ENCODE measurements at regions not wholly inside any gene's neighbourhood (a gene's known extent, or its start where the extent isn't known, plus 50 kb on each side); places are given as distances from the start of the nearest gene placed in this dataset.
"Not testable (repeated sequence)": the region's sequence is repeated elsewhere in the genome, so short reads cannot be mapped to it uniquely, and the experiment has no call there.

GRCh38 chr1:221987860-221988520 lies 246.1 kb upstream of the DUSP10 start:
- ATAC-seq (ENCODE audit: low FRiP score) = no peak
- TF ChIP-seq CTCF (IDR thresholded peaks at IDR 0.05) = no peak
- DNase-seq (ENCODE audit: low spot score) = no peak

- no peak for TF ChIP-seq CTCF (IDR thresholded peaks at IDR 0.05)
- no peak for ATAC-seq (ENCODE audit: low FRiP score)
These were observed 241.6 kb upstream of the DUSP10 start for GRCh38 chr1:221983444-221983843.

GRCh38 chr1:221981461-221981860 lies 239.6 kb upstream of the DUSP10 start:
- DNase-seq (ENCODE audit: low spot score) (no peak), ATAC-seq (ENCODE audit: low FRiP score) (no peak)
- TF ChIP-seq CTCF (IDR thresholded peaks at IDR 0.05) = no peak

More at GRCh38 chr1:221983444-221983843, 241.6 kb upstream of the DUSP10 start:
- DNase-seq (ENCODE audit: low spot score) = no peak

- no peak for TF ChIP-seq CTCF (IDR thresholded peaks at IDR 0.05)
- DNase-seq (ENCODE audit: low spot score) = no peak
These were observed 237.6 kb upstream of the DUSP10 start for GRCh38 chr1:221979444-221980032.

DNA sequence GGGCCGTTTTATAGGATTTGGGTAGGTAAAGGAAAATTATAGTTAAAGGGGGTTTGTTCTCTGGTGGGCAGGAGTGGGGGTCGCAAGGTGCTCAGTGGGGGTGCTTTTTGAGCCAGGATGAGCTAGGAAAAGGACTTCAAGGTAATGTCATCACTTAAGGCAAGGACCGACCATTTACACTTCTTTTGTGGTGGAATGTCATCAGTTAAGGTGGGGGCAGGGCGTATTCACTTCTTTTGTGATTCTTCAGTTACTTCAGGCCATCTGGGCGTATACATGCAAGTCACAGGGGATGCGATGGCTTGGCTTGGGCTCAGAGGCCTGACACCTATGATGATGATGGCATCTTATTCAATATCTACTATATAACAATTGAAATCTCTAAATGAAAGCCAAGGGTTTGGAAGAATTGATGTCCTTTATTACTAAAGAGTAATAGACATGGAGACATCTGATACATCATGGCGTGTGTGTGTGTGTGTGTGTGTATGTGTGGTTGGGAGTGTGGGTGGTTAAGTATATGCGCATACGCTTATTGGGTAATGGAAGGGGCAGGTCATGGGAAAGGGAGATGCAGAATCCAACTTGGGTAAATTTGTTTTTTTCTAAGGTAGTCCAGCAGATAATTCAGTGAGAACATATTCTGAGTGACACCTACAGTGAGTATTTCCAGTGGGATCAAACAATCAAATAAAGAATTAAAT lies 236.9 kb upstream of the DUSP10 start:
- not testable (repeated sequence) for DNase-seq (ENCODE audit: low spot score); ATAC-seq (ENCODE audit: low FRiP score)

More at GRCh38 chr1:221979444-221980032, 237.6 kb upstream of the DUSP10 start:
- no peak for ATAC-seq (ENCODE audit: low FRiP score)

DNA sequence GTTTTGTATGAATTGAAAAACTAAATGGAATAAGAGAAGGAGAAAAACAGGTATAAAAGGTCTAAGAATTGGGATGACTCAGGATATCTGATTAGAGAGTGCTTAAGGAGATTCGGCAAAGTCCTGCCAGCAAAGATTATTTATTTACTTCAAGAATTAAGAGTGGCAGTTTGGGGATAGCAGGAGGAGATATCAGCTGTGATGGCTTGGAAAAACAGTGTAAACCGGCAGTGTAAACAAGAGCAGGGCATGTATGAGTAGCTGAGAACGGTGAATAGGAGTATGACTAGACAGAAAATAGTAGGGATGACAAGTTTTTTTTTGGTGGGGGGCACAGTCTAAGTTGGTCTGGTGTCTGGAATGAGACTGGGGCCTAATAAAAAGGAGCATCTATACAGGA lies 231.9 kb upstream of the DUSP10 start:
- DNase-seq (ENCODE audit: low spot score); ATAC-seq (ENCODE audit: low FRiP score): not testable (repeated sequence)

DNA sequence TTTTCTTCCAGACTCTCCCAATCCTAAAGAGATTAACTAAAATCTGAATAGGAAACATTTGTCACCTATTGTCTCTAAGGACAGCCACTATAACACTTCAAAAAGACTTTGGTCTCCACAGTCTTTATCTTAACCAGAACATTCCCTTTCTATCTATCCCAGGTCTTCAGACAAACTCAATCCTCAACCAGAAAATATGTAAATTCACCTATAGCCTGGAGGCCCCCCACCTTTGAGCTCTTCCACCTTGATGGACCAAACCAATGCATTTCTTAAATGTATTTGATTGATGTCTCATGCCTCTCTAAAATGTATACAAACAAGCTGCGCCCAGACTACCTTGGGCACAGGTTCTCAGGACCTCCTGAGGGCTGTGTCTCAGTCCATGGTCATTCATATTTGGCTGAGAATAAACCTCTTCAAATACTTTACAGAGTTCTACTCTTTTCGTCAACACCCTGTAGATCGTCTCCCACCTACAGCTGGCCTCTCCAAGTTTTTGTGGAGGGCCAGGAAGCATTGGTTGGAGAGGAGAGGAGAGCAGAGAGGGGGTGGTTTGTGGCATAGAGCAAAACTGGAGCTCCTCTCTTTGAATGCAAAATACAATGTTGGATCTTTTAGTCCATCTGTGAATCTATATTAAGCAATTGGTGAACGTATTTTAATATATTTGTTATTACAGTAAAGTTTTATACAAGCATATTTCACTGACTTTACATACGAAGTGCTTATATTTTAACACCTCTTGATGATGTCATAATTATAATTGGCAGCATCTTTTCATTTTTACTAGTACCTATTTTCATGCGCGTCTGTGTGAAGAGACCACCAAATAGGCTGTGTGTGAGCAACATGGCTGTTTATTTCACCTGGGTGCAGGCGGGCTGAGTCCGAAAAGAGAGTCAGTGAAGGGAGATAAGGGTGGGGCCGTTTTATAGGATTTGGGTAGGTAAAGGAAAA lies 230.7 kb upstream of the DUSP10 start:
- TF ChIP-seq CTCF (IDR thresholded peaks at IDR 0.05) = no peak
- ATAC-seq (ENCODE audit: low FRiP score) = no peak
- no peak for DNase-seq (ENCODE audit: low spot score)

DNA sequence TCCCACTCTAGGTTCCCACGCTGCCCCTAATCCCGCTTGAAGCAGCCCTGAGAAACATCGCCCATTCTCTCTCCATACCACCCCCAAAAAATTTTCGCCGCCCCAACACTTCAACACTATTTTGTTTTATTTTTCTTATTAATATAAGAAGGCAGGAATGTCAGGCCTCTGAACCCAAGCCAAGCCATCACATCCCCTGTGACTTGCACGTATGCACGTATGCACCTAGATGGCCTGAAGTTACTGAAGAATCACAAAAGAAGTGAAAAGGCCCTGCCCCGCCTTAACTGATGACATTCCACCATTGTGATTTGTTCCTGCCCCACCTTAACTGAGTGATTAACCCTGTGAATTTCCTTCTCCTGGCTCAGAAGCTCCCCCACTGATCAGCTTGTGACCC lies 229.1 kb upstream of the DUSP10 start:
- ATAC-seq (ENCODE audit: low FRiP score); DNase-seq (ENCODE audit: low spot score): not testable (repeated sequence)

DNA sequence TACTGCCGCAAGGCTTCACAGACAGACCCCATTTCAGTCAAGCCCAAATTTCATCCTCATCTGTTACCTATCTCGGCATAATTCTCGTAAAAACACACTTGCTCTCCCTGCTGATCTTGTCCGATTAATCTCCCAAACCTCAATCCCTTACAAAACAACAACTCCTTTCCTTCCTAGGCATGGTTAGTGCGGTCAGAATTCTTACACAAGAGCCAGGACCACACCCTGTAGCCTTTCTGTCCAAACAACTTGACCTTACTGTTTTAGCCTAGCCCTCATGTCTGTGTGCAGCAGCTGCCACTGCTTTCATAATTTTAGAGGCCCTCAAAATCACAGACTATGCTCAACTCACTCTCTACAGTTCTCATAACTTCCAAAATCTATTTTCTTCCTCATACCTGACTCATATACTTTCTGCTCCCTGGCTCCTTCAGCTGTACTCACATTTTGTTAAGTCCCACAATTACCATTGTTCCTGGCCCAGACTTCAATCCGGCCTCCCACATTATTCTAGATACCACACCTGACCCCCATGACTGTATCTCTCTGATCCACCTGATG lies 227.5 kb upstream of the DUSP10 start:
- ATAC-seq (ENCODE audit: low FRiP score) = not testable (repeated sequence)

GRCh38 chr1:221967538-221967937 lies 225.6 kb upstream of the DUSP10 start:
- not testable (repeated sequence) for ATAC-seq (ENCODE audit: low FRiP score); DNase-seq (ENCODE audit: low spot score)

More for the DNA sequence above, 227.5 kb upstream of the DUSP10 start:
- DNase-seq (ENCODE audit: low spot score) = not testable (repeated sequence)

DNA sequence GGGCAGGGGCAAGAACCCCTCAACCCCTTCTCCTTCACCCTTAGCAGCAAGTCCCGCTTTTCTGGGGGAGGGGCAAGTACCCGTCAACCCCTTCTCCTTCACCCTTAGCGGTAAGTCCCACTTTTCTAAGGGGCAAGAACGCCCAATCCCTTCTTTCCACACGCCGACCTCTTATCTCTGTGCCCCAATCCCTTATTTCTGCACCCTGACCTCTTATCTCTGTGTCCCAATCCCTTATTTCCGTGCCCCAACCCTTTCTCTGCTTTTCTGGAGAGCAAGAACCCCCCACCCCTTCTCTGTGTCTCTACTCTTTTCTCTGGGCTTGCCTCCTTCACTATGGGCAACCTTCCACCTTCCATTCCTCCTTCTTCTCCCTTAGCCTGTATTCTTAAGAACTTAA lies 225.0 kb upstream of the DUSP10 start:
- ATAC-seq (ENCODE audit: low FRiP score); DNase-seq (ENCODE audit: low spot score): not testable (repeated sequence)

DNA sequence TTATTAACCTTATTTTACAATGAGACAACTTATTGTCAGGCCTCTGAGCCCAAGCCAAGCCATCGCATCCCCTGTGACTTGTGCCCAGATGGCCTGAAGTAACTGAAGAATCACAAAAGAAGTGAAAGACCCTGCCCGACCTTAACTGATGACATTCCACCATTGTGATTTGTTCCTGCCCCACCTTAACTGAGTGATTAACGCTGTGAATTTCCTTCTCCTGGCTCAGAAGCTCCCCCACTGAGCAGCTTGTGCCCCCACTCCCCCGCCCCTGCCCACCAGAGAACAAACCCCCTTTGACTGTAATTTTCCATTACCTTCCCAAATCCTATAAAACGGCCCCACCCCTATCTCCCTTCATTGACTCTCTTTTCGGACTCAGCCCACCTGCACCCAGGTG lies 224.0 kb upstream of the DUSP10 start:
- ATAC-seq (ENCODE audit: low FRiP score); DNase-seq (ENCODE audit: low spot score): not testable (repeated sequence)

All from omental fat pad (tissue), 3 donors.